Upper lobe of left lung (tissue), 6 donors: ENCODE measurements at regions not wholly inside any gene's neighbourhood (a gene's known extent, or its start where the extent isn't known, plus 50 kb on each side); places are given as distances from the start of the nearest gene placed in this dataset.

Source experiments
- ATAC-seq, 2 donors: fragments of 200-7000 bp; cut with Tn5 transposase; one replicate each; pipeline ENCODE4 v1.9.1; 2022; ENCODE audit warnings: mild to moderate bottlenecking in 2 of 2, moderate library complexity in 2 of 2; ENCODE audit not compliant: low FRiP score in 2 of 2
- DNase-seq, 2 donors: peaks; one replicate each; pipeline ENCODE4 v3.0.0-alpha.2; 2019 to 2020
- H3K27ac ChIP-seq, 4 donors: fragments of 200-600 bp; sonication (generic); one replicate each; pipeline ENCODE4 v1.5.1; 2016 to 2019
- H3K27me3 ChIP-seq, 4 donors: fragments of 200-600 bp; sonication (generic); one replicate each; pipeline ENCODE4 v1.5.1; 2017 to 2019
- H3K36me3 ChIP-seq, 4 donors: fragments of 200-600 bp; sonication (generic); one replicate each; pipeline ENCODE4 v1.5.1; 2016 to 2019
- H3K4me1 ChIP-seq, 4 donors: fragments of 200-600 bp; sonication (generic); one replicate each; pipeline ENCODE4 v1.5.1; 2018 to 2019
- H3K4me3 ChIP-seq, 4 donors: fragments of 200-600 bp; sonication (generic); one replicate each; pipeline ENCODE4 v1.5.1; 2017 to 2019; ENCODE audit warnings: mild to moderate bottlenecking in 2 of 4, moderate library complexity in 1 of 4
- H3K9me3 ChIP-seq, 4 donors: fragments of 200-600 bp; sonication (generic); one replicate each; pipeline ENCODE4 v1.5.1; 2018 to 2019
- EP300 ChIP-seq, 4 donors: sonication (generic); formaldehyde crosslinking; IDR thresholded peaks; one replicate each; pipeline ENCODE4 v1.5.1; 2017; ENCODE audit warnings: antibody characterized with exemption in 4 of 4, control low read depth in 2 of 4
- POLR2A ChIP-seq, 4 donors: fragments of 450-650 bp; IDR thresholded peaks; one replicate each; pipeline ENCODE4 v1.5.1; 2016 to 2017; ENCODE audit warnings: antibody characterized with exemption in 4 of 4, mild to moderate bottlenecking in 2 of 4
- POLR2AphosphoS5 ChIP-seq, 2 donors: sonication (generic); formaldehyde crosslinking; IDR thresholded peaks; one replicate each; pipeline ENCODE4 v1.5.1; 2017; ENCODE audit warnings: antibody characterized with exemption in 2 of 2
- WGBS, 2 donors: methylation state at CpG; one replicate each; pipeline ENCODE4 v1.1.5; 2017 to 2018; 5-methylcytosine and 5-hydroxymethylcytosine counted together
- TF ChIP-seq, protein P1 (sequence below), 6 experiments: fragments of 450-650 bp in 4 of 6; fragments of 200-600 bp in 2 of 6; sonication (generic) in 2 of 6; IDR thresholded peaks; one replicate each; pipeline ENCODE4 v1.5.1; 2016 to 2019; ENCODE audit warnings: antibody characterized with exemption in 6 of 6
- donor health status: DM: no; HTN: no; CAD: no; lungs with moderate emphysema.
- donor health status: DM: no; HTN: yes; CAD: no; lungs with severe emphysema.

DNA sequence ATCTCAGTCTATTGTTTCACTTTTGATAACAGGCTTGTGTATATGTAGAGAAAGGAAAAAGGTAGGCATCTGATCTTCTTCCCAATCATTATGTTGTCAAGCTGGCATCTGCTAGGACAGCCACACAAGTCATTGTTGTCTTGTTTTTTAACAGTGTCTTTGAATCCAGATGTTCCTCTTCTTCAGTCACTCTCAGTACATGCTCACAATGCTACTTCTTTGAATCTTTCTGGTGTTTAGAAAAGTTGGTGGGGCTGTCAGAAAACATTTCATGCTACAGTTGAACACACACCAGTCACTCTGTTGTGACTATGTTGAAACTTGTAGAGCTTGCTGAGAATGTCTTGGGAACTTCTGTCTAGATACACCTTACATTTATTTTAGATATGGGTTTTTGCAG is 1231.4 kb upstream of the MIR17HG start:
- DNase-seq, result no peak
- H3K9me3 ChIP-seq, result no peaks in the 10 kb centered on the region
- H3K4me3 ChIP-seq, result no peak overlapping the region
- no peaks in the 10 kb centered on the region for H3K4me1 ChIP-seq
- no peaks in the 10 kb centered on the region for H3K36me3 ChIP-seq
- no peaks in the 10 kb centered on the region for H3K27me3 ChIP-seq
- TF ChIP-seq, protein P1, sequence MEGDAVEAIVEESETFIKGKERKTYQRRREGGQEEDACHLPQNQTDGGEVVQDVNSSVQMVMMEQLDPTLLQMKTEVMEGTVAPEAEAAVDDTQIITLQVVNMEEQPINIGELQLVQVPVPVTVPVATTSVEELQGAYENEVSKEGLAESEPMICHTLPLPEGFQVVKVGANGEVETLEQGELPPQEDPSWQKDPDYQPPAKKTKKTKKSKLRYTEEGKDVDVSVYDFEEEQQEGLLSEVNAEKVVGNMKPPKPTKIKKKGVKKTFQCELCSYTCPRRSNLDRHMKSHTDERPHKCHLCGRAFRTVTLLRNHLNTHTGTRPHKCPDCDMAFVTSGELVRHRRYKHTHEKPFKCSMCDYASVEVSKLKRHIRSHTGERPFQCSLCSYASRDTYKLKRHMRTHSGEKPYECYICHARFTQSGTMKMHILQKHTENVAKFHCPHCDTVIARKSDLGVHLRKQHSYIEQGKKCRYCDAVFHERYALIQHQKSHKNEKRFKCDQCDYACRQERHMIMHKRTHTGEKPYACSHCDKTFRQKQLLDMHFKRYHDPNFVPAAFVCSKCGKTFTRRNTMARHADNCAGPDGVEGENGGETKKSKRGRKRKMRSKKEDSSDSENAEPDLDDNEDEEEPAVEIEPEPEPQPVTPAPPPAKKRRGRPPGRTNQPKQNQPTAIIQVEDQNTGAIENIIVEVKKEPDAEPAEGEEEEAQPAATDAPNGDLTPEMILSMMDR (IDR thresholded peaks at IDR 0.05), result no peak
- TF ChIP-seq EP300 (IDR thresholded peaks at IDR 0.05), result no peak
- TF ChIP-seq POLR2AphosphoS5 (IDR thresholded peaks at IDR 0.05), result no peak
- TF ChIP-seq POLR2A (IDR thresholded peaks at IDR 0.05), result no peak
- H3K27ac ChIP-seq, result no peak overlapping the region
- ATAC-seq, result no peak

DNA sequence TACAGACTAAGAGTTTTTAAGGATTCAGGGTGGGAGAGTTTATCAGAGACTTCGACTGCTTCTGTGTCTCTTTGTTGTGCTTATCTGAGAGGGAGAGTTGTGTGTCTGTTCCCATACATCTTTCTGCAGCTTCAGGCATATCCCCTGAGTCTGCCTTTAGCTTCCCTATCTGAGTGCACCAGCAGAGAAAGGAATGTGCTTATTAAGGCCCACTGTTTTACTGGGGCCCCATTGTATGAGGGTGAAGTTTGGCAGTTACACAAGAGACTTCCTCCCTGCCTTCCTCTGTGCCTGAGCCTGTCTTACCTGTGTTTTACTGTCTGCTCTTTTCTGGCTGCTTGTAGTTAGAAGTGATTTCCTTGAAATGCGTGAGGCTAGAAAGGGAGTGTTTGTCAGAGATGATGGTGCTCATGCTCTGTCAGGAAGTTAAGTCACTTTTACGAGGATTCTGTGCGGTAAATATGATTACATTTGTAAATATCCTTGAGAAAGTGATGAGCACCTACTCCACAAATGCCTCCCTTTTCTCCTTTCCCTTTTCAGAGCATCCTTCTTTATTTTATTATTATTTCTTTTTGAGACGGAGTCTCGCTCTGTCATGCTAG is 1228.9 kb upstream of the MIR17HG start:
- H3K4me1 ChIP-seq, result no peaks in the 10 kb centered on the region
- no peaks in the 10 kb centered on the region for H3K36me3 ChIP-seq
- no peak overlapping the region for H3K4me3 ChIP-seq
- H3K9me3 ChIP-seq, result no peaks in the 10 kb centered on the region
- TF ChIP-seq, protein P1 (IDR thresholded peaks at IDR 0.05), result no peak
- TF ChIP-seq POLR2A (IDR thresholded peaks at IDR 0.05) (no peak), EP300 (IDR thresholded peaks at IDR 0.05) (no peak), POLR2AphosphoS5 (IDR thresholded peaks at IDR 0.05) (no peak)
- H3K27me3 ChIP-seq, result no peaks in the 10 kb centered on the region
- DNase-seq (no peak), ATAC-seq (no peak)
- WGBS, 2 donors, result 59 to 62% methylated on average over 6 of the region's 6 CpGs
- H3K27ac ChIP-seq, result no peak overlapping the region

DNA sequence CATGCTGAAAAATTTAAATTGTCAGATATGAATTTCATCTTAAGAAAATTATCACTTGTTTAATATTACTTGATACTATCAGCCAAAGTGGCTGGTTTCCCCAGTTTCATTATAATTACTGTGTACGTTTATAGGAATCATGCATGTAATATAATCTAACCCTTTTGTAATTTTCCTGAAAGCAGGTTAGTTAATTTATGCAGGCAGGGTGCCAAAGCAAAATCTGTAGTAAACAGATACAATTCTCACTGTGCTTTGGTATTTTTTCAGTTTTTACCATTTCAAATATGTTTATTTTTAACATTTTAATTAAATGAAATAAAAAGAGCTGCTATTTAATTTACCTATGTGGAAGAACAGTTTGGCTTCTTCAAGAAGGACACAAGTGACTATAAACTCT is 1227.5 kb upstream of the MIR17HG start:
- no peaks in the 10 kb centered on the region for H3K36me3 ChIP-seq
- TF ChIP-seq EP300 (IDR thresholded peaks at IDR 0.05) (no peak), POLR2A (IDR thresholded peaks at IDR 0.05) (no peak), POLR2AphosphoS5 (IDR thresholded peaks at IDR 0.05) (no peak)
- TF ChIP-seq, protein P1 (IDR thresholded peaks at IDR 0.05), result no peak
- no peak overlapping the region for H3K27ac ChIP-seq
- no peak overlapping the region for H3K4me3 ChIP-seq
- no peaks in the 10 kb centered on the region for H3K4me1 ChIP-seq
- no peaks in the 10 kb centered on the region for H3K27me3 ChIP-seq
- DNase-seq, result no peak
- no peak for ATAC-seq
- no peaks in the 10 kb centered on the region for H3K9me3 ChIP-seq
- 68 to 73% methylated on average over 1 of the region's 1 CpG for WGBS, 2 donors

DNA sequence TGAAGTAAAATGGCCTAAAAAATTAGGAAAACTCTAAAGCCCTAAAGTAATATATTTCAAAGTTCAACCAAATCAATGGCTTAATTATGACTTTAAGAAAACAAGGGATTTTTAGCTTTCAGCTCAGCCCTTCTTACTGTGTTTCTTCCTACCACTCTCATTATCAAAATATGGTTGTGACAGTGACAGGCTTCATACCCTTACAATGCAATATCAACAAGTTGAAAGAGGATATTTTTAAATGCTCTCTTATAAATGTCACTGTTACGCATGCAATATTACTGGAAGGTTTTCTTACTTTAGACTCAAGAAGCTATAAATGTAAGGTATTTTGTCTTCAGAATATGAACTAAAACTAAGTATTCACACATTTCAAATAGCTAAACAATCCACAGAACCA is 1225.7 kb upstream of the MIR17HG start:
- Histone ChIP-seq H3K4me3 (no peak overlapping the region), H3K27me3 (no peaks in the 10 kb centered on the region), H3K36me3 (no peaks in the 10 kb centered on the region), H3K27ac (no peak overlapping the region), H3K9me3 (no peaks in the 10 kb centered on the region), H3K4me1 (no peaks in the 10 kb centered on the region)
- TF ChIP-seq, protein P1 (IDR thresholded peaks at IDR 0.05), result no peak
- TF ChIP-seq POLR2AphosphoS5 (IDR thresholded peaks at IDR 0.05) (no peak), POLR2A (IDR thresholded peaks at IDR 0.05) (no peak), EP300 (IDR thresholded peaks at IDR 0.05) (no peak)
- WGBS, 2 donors, result 89 to 94% methylated on average over 1 of the region's 1 CpG
- DNase-seq (no peak), ATAC-seq (no peak)

DNA sequence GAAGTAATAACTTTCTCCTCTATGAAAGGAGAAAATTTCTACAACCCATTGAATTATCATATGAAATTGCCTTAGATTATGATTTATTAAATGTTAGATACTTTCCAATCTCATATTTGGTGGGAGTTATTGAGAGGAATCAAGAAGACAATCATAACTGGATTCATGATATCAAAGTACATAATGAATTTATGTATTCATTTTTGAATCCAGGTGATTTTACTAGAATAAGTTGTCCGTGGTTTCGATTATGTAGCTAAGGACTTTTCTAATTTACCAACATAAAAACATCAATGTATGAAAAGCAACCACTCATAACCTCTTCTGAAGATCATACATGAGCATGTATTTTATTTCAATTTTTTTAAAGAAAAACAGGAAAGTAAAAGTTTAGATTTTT is 1225.0 kb upstream of the MIR17HG start:
- Histone ChIP-seq H3K4me1 (no peaks in the 10 kb centered on the region), H3K27me3 (no peaks in the 10 kb centered on the region), H3K36me3 (no peaks in the 10 kb centered on the region), H3K27ac (no peak overlapping the region), H3K9me3 (no peaks in the 10 kb centered on the region), H3K4me3 (no peak overlapping the region)
- 87 to 94% methylated on average over 2 of the region's 2 CpGs for WGBS, 2 donors
- DNase-seq (no peak), ATAC-seq (no peak)
- no peak for TF ChIP-seq POLR2AphosphoS5 (IDR thresholded peaks at IDR 0.05)
- no peak for TF ChIP-seq EP300 (IDR thresholded peaks at IDR 0.05)
- no peak for TF ChIP-seq POLR2A (IDR thresholded peaks at IDR 0.05)
- TF ChIP-seq, protein P1 (IDR thresholded peaks at IDR 0.05), result no peak
